ENCODE measurements at regions not wholly inside any gene's neighbourhood (a gene's known extent, or its start where the extent isn't known, plus 50 kb on each side); places are given as distances from the start of the nearest gene placed in this dataset.

DNA sequence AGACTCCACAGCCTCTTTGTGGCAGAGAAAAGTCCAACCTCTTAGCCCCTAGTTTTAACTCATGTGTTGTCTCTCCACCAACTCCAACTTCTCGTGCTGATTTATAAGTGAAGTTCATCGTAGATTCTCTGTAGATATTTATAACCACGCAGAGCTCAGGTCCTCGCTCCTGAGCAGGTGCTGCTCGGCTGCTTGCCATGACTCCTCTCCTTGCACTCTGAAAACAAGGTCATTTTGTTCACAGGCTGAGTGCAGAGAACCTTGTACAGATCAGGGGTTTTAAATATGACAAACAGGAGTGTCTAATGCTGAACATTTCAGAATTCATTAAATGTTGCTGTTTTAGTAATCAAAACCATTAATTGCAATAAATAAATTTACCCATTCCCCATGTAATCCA is 330.8 kb upstream of the GYPC start:
- H3K4me3 ChIP-seq, result no peak overlapping the region
- no peaks in the 10 kb centered on the region for H3K36me3 ChIP-seq
- no peaks in the 10 kb centered on the region for H3K4me1 ChIP-seq
- no peaks in the 10 kb centered on the region for H3K9me3 ChIP-seq
- ATAC-seq (no peak), DNase-seq (no peak)
- no peak overlapping the region for H3K27ac ChIP-seq
- no peaks in the 10 kb centered on the region for H3K27me3 ChIP-seq
- intact Hi-C loops (cut with DNase I), result no loop called here
- WGBS (ENCODE audit: insufficient coverage, low coverage, low lambda C conversion rate, missing lambda C conversion rate), result 76% methylated on average over 5 of the region's 5 CpGs
- no peak for TF ChIP-seq POLR2A (IDR thresholded peaks at IDR 0.05)
- TF ChIP-seq, protein P1, sequence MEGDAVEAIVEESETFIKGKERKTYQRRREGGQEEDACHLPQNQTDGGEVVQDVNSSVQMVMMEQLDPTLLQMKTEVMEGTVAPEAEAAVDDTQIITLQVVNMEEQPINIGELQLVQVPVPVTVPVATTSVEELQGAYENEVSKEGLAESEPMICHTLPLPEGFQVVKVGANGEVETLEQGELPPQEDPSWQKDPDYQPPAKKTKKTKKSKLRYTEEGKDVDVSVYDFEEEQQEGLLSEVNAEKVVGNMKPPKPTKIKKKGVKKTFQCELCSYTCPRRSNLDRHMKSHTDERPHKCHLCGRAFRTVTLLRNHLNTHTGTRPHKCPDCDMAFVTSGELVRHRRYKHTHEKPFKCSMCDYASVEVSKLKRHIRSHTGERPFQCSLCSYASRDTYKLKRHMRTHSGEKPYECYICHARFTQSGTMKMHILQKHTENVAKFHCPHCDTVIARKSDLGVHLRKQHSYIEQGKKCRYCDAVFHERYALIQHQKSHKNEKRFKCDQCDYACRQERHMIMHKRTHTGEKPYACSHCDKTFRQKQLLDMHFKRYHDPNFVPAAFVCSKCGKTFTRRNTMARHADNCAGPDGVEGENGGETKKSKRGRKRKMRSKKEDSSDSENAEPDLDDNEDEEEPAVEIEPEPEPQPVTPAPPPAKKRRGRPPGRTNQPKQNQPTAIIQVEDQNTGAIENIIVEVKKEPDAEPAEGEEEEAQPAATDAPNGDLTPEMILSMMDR (IDR thresholded peaks at IDR 0.05), result no peak

DNA sequence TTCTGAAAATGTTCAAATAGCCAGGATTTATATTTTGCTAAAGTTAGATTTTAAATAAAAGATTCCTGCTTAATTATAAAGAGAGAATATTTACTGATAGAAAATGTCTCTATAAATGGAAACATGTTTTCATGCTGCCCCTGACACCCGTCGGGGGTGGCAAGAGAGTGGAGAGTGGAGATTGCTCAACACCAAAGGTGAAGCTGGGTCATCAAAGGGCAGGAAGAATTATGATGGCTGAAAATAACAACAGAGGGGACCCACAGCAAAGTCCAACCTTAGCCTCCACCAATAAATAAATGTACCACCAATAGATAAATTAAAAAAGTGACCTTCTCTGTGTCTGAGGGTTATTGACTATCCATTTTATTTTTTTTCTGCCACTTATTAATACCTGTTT is 326.8 kb upstream of the GYPC start:
- Histone ChIP-seq H3K4me1 (no peaks in the 10 kb centered on the region), H3K4me3 (no peak overlapping the region), H3K27me3 (no peaks in the 10 kb centered on the region), H3K9me3 (no peaks in the 10 kb centered on the region), H3K27ac (no peak overlapping the region), H3K36me3 (peaks cover 0 to 2% (median 0%) of the 10 kb centered on the region in 4 donors)
- ATAC-seq, result no peak
- intact Hi-C loops (cut with DNase I), result no loop called here
- WGBS (ENCODE audit: insufficient coverage, low coverage, low lambda C conversion rate, missing lambda C conversion rate), result 10% methylated on average over 2 of the region's 2 CpGs
- TF ChIP-seq, protein P1 (IDR thresholded peaks at IDR 0.05), result no peak
- no peak for TF ChIP-seq POLR2A (IDR thresholded peaks at IDR 0.05)
- no peak for DNase-seq

DNA sequence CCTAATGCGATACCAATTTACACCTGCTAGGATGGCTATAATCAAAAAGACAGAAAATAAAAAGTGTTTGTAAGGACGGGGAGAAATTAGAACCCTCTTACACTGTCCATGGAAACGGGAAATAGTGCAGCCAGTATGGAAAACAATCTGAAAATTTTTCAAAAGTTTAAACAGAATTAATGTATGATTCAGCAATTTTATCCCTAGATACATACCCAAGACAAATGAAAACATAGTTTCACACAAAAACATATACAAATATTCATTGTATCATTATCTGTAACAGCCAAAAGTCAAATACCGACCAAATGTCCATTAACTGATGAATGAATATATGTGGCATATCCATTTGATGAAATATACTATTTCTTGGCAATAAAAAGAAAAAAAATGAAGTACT is 313.5 kb upstream of the GYPC start:
- Histone ChIP-seq H3K36me3 (no peaks in the 10 kb centered on the region), H3K4me3 (no peak overlapping the region), H3K9me3 (no peaks in the 10 kb centered on the region), H3K27ac (no peak overlapping the region), H3K27me3 (no peaks in the 10 kb centered on the region), H3K4me1 (no peaks in the 10 kb centered on the region)
- intact Hi-C loops (cut with DNase I), result no loop called here
- no peak for TF ChIP-seq POLR2A (IDR thresholded peaks at IDR 0.05)
- TF ChIP-seq, protein P1 (IDR thresholded peaks at IDR 0.05), result no peak
- no peak for DNase-seq
- 63% methylated on average over 4 of the region's 4 CpGs for whole genome bisulfite sequencing (ENCODE audit: insufficient coverage, low coverage, low lambda C conversion rate, missing lambda C conversion rate)
- no peak for ATAC-seq

DNA sequence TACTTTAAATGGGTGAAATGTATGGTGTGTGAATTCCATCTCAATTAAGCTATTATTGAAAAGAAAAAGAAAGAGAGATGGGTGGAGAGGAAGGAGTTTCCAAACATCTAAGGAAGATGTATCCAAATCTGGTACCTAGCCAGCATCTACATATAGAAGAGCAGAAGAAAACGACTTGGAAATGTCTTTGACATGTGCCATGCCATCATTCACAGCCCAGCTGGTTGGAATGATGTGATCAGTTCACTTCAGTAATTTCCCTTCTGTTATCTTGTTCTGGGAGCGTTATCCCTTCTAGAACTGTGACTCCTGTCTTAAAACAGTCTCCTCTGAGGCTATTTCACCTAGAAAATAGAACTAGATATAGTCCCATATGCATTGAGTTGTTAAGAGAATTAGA is 312.8 kb upstream of the GYPC start:
- DNase-seq, result no peak
- H3K27ac ChIP-seq, result no peak overlapping the region
- H3K27me3 ChIP-seq, result no peaks in the 10 kb centered on the region
- intact Hi-C loops (cut with DNase I), result no loop called here
- WGBS (ENCODE audit: insufficient coverage, low coverage, low lambda C conversion rate, missing lambda C conversion rate), result 21% methylated on average over 2 of the region's 2 CpGs
- no peak for TF ChIP-seq POLR2A (IDR thresholded peaks at IDR 0.05)
- TF ChIP-seq, protein P1 (IDR thresholded peaks at IDR 0.05), result no peak
- H3K36me3 ChIP-seq, result no peaks in the 10 kb centered on the region
- ATAC-seq, result no peak
- no peaks in the 10 kb centered on the region for H3K9me3 ChIP-seq
- no peaks in the 10 kb centered on the region for H3K4me1 ChIP-seq
- no peak overlapping the region for H3K4me3 ChIP-seq

DNA sequence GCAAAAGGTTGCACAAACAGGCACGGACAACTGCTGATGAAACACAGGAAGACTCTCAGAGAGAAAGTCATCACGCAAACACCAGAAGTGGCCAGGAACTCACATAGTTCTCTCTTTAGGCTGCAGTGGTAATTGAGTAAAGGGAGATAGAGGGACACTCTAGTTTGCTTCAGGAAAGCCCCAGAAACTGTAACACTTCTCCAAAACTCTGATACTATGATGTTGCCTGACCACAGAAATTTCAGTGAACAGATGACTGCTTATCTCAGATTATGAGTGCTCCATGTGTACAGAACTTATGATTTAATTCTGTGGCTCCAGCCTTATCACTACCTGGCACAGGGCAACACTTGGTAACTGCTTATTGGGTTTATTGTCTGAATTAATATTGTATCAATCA is 311.5 kb upstream of the GYPC start:
- Histone ChIP-seq H3K27me3 (no peaks in the 10 kb centered on the region), H3K9me3 (no peaks in the 10 kb centered on the region), H3K4me3 (no peak overlapping the region), H3K4me1 (no peaks in the 10 kb centered on the region), H3K27ac (no peak overlapping the region), H3K36me3 (no peaks in the 10 kb centered on the region)
- intact Hi-C loops (cut with DNase I), result no loop called here
- ATAC-seq (no peak), DNase-seq (no peak)
- TF ChIP-seq POLR2A (IDR thresholded peaks at IDR 0.05), result no peak
- TF ChIP-seq, protein P1 (IDR thresholded peaks at IDR 0.05), result no peak
- WGBS (ENCODE audit: insufficient coverage, low coverage, low lambda C conversion rate, missing lambda C conversion rate), result 59% methylated on average over 2 of the region's 2 CpGs

All from right lobe of liver (tissue), 6 donors.